Fibroblast of pulmonary artery (primary cell): ENCODE measurements at regions not wholly inside any gene's neighbourhood (a gene's known extent, or its start where the extent isn't known, plus 50 kb on each side); places are given as distances from the start of the nearest gene placed in this dataset.

Experiments used
- DNase-seq: peaks from one replicate; pipeline ENCODE4 v3.0.0-alpha.2; 2010; ENCODE audit warnings: low read depth
- H3K4me3 ChIP-seq: replicated peaks from 2 replicates; pipeline ENCODE4 v1.5.1; 2011; ENCODE audit warnings: low read depth, mild to moderate bottlenecking, control low read depth, low read length, moderate library complexity
- TF ChIP-seq, protein P1 (sequence below): IDR thresholded peaks from 2 replicates; pipeline ENCODE4 v1.5.1; 2011; ENCODE audit warnings: mild to moderate bottlenecking, control low read depth, low read length, inconsistent platforms; ENCODE audit errors: missing control alignments

- TF ChIP-seq, protein P1, sequence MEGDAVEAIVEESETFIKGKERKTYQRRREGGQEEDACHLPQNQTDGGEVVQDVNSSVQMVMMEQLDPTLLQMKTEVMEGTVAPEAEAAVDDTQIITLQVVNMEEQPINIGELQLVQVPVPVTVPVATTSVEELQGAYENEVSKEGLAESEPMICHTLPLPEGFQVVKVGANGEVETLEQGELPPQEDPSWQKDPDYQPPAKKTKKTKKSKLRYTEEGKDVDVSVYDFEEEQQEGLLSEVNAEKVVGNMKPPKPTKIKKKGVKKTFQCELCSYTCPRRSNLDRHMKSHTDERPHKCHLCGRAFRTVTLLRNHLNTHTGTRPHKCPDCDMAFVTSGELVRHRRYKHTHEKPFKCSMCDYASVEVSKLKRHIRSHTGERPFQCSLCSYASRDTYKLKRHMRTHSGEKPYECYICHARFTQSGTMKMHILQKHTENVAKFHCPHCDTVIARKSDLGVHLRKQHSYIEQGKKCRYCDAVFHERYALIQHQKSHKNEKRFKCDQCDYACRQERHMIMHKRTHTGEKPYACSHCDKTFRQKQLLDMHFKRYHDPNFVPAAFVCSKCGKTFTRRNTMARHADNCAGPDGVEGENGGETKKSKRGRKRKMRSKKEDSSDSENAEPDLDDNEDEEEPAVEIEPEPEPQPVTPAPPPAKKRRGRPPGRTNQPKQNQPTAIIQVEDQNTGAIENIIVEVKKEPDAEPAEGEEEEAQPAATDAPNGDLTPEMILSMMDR: no peak
Observed at GRCh38 chr22:47299211-47299862, 536.9 kb downstream of the TBC1D22A start.

DNA sequence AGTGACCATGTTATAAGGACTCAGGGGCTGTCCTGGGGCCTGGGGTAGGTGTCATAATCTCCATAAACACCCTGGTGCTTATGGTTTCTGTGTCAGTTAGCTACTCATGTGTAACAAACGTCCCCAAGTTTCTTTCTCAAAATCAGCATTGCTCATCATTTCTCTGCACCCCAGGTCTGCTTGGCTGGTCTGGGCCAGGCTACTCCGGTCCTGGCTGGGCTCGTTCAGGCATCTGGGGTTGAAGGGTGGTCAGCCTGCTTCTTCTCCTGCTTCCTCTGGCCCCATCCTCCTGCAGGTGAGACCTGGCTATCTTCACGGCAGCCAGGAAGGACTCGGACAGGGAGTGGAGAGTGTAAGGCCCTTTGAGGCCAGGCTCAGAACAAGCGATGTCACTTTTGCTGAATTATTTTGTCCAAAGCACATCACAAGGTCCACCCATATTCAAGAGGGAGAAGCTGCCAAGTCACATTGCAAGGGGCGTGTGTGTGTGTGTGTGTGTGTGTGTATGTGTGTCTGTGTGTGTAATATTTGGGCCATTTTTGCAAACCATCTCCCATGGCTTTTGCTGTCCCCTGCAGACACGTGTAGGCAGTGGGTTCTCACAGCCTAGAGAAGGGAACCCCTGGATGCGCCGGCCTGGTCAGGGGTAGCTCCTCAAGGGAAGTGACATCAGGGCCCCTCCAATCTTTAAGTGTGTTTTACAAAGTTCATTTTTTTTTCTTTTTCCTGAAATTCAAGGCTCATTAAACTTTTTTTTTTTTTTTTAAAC lies 535.8 kb downstream of the TBC1D22A start:
- no peak overlapping the region for H3K4me3 ChIP-seq
- TF ChIP-seq, protein P1: no peak
- DNase-seq: no peak

More at GRCh38 chr22:47299211-47299862, 536.9 kb downstream of the TBC1D22A start:
- no peak overlapping the region for H3K4me3 ChIP-seq
- no peak for DNase-seq

DNA sequence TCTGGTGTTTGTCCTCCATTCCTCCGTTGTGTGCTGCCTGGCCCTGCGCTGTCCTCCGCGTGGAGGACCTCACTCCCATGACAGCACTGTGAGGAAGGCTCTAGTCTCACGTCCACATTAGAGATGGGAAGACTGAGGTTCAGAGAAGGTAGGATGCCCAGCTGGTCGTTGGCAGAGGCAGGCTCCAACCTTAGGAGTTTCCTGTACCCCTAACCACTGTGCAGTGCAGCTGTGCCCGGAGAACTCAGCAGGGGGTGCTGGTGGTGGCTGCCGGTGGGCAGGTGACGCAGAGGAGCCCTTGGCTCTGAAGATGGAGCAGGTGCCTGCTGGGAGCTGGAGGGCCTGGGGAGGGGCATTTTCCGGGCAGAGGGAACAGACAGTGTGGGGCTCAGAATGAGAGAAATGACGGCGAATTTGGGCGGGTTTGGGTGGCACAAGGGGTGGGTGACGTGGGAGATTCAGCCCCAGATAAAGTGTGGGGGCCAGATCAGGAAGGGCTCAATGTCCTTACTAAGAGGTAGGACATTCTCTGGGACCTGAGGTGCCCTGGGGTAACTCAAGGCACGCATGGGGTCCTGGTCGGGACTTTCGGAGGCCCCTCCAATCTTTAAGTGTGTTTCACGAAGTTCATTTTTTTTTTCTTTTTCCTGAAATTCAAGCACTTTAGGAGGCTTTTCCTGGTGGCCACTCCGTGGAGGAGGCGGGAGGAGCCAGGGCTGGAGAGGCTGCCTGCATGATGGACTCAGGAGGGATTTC lies 535.0 kb downstream of the TBC1D22A start:
- no peak for DNase-seq
- H3K4me3 ChIP-seq: no peak overlapping the region
- TF ChIP-seq, protein P1: no peak

GRCh38 chr22:47296405-47297260 lies 534.2 kb downstream of the TBC1D22A start:
- DNase-seq: no peak
- TF ChIP-seq, protein P1: no peak
- H3K4me3 ChIP-seq: no peak overlapping the region

- TF ChIP-seq, protein P1: no peak
Observed at GRCh38 chr22:47295982-47296381, 533.5 kb downstream of the TBC1D22A start.

GRCh38 chr22:47295226-47295901 lies 532.9 kb downstream of the TBC1D22A start:
- TF ChIP-seq, protein P1: no peak
- DNase-seq: no peak
- H3K4me3 ChIP-seq: no peak overlapping the region

More at GRCh38 chr22:47295982-47296381, 533.5 kb downstream of the TBC1D22A start:
- no peak for DNase-seq
- H3K4me3 ChIP-seq: no peak overlapping the region
